Upper lobe of right lung (tissue), 1 donor: ENCODE measurements at regions not wholly inside any gene's neighbourhood (a gene's known extent, or its start where the extent isn't known, plus 50 kb on each side); places are given as distances from the start of the nearest gene placed in this dataset.

Experiments used
- ATAC-seq: fragments of 200-7000 bp; cut with Tn5 transposase; one replicate; pipeline ENCODE4 v1.9.1; 2020; ENCODE audit warnings: mild to moderate bottlenecking, moderate library complexity
- DNase-seq: peaks from one replicate; pipeline ENCODE4 v3.0.0-alpha.2; 2020
- H3K27ac ChIP-seq: fragments of 200-600 bp; one replicate; pipeline ENCODE4 v1.8.0; 2022
- H3K27me3 ChIP-seq: fragments of 200-600 bp; one replicate; pipeline ENCODE4 v1.8.0; 2022; ENCODE audit warnings: mild to moderate bottlenecking
- H3K36me3 ChIP-seq: fragments of 200-600 bp; one replicate; pipeline ENCODE4 v1.8.0; 2022
- H3K4me1 ChIP-seq: fragments of 200-600 bp; one replicate; pipeline ENCODE4 v1.8.0; 2022
- H3K4me3 ChIP-seq: fragments of 200-600 bp; one replicate; pipeline ENCODE4 v1.8.0; 2022; ENCODE audit warnings: mild to moderate bottlenecking
- H3K9me3 ChIP-seq: fragments of 200-600 bp; one replicate; pipeline ENCODE4 v1.8.0; 2022
- intact Hi-C: fragments of 100-400 bp; cut with DNase I; formaldehyde crosslinking; loops from one replicate; pipeline ENCODE4 v1.11.0; 2022
- TF ChIP-seq, protein P1 (sequence below): fragments of 200-600 bp; IDR thresholded peaks from one replicate; pipeline ENCODE4 v1.8.0; 2022; ENCODE audit warnings: antibody characterized with exemption
- donor health status: DM: no; HTN: yes; CAD: no; lungs with severe emphysema.

DNA sequence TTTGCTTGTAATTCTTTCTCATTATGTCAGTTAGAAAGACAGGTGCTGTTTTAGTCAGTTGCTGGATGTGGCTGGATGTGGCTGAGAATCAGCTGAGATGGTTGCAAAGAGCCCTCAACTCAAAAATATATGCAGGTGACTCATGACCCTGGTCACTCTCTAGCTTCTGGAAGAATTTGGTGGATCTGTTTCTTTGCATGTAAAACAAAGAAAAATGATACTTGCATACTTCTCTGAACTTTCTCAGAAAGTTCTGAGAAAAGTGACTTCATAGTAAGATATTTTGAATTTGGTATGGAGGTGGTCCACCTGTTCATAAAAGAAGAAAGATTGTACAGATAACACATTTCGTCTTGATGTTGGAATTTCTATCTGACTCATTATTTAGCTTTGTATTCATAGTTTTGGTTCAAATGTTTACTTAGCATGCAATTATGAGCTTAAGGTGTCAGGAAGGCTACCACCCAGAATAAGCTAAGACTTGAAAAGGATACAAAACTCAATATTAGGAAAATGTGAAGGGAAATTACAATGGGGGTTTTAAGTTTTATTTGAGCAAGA is 163.2 kb upstream of the OLIG3 start:
- intact Hi-C loops = no loop called here
- no peak overlapping the region for H3K27ac ChIP-seq
- H3K4me1 ChIP-seq = no peaks in the 10 kb centered on the region
- H3K36me3 ChIP-seq = no peaks in the 10 kb centered on the region
- H3K4me3 ChIP-seq = no peak overlapping the region
- ATAC-seq (no peak), DNase-seq (no peak)
- TF ChIP-seq, protein P1, sequence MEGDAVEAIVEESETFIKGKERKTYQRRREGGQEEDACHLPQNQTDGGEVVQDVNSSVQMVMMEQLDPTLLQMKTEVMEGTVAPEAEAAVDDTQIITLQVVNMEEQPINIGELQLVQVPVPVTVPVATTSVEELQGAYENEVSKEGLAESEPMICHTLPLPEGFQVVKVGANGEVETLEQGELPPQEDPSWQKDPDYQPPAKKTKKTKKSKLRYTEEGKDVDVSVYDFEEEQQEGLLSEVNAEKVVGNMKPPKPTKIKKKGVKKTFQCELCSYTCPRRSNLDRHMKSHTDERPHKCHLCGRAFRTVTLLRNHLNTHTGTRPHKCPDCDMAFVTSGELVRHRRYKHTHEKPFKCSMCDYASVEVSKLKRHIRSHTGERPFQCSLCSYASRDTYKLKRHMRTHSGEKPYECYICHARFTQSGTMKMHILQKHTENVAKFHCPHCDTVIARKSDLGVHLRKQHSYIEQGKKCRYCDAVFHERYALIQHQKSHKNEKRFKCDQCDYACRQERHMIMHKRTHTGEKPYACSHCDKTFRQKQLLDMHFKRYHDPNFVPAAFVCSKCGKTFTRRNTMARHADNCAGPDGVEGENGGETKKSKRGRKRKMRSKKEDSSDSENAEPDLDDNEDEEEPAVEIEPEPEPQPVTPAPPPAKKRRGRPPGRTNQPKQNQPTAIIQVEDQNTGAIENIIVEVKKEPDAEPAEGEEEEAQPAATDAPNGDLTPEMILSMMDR = no peak
- H3K9me3 ChIP-seq = peaks cover 9% of the 10 kb centered on the region
- no peaks in the 10 kb centered on the region for H3K27me3 ChIP-seq

DNA sequence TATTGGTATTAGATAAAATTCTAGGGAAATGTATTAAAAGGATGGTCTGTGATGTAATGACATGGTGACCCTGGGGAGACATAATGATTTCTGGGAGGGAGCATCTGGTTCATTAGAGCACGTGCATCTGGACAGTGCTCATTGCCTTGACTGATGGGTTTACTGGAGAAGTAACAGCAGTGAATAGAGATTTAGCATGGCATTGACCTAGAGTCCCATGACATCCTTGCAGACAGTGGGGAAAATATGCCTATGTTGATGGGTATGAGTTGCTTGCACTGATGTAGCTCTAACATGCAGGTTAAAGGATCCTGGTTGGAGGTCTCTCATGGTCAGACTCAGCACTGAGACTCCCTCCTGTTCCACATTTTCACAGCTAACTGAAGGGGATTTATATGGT is 164.1 kb upstream of the OLIG3 start:
- H3K36me3 ChIP-seq = no peaks in the 10 kb centered on the region
- H3K9me3 ChIP-seq = peaks cover 9% of the 10 kb centered on the region
- ATAC-seq = no peak
- H3K4me3 ChIP-seq = no peak overlapping the region
- no peaks in the 10 kb centered on the region for H3K4me1 ChIP-seq
- H3K27me3 ChIP-seq = no peaks in the 10 kb centered on the region
- H3K27ac ChIP-seq = no peak overlapping the region
- intact Hi-C loops = no loop called here
- DNase-seq = no peak
- TF ChIP-seq, protein P1 = no peak

DNA sequence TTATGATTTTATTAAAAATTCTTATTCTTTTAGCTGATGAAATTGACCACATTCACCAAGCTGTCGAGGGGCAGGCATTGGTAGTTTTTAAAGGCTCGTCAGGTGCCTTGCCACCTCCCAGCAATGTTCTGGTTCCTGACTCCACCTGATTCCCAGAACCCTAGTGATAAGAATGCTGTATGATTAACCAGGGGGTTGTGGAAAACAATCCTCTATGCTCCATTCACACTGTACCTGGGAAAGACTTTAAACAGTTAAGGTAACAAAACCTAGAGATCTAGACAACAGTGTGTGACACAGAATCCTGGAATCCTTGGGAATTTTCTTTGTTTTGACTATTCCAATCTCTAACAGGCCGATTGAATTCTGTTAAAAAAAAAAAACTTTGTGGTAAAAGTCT is 165.7 kb upstream of the OLIG3 start:
- TF ChIP-seq, protein P1 = no peak
- Histone ChIP-seq H3K4me1 (no peaks in the 10 kb centered on the region), H3K9me3 (no peaks in the 10 kb centered on the region), H3K27me3 (no peaks in the 10 kb centered on the region), H3K27ac (no peak overlapping the region), H3K36me3 (no peaks in the 10 kb centered on the region), H3K4me3 (no peak overlapping the region)
- DNase-seq (no peak), ATAC-seq (no peak)
- intact Hi-C loops = no loop called here

DNA sequence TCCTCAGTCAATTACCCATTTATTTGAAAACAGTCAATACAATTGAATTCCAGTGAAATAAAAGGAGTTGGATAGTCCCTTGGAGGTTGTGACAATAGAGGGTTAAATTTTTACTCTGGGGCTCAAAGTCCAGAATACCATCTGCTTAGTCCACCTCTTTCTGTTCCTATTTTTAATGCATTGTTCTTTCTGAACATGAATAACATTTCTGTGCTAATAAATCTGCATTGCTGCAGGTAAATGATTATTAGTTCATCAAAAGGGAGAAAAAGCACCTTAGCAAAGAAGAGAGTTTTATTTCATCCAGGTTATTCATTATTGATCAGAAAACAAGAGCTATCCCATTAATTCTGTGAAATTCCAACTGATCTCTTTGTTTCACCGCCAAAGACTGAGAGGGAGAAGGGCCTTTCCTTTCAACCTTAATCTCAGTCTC is 166.1 kb upstream of the OLIG3 start:
- Histone ChIP-seq H3K27ac (no peak overlapping the region), H3K36me3 (no peaks in the 10 kb centered on the region), H3K4me3 (no peak overlapping the region), H3K4me1 (no peaks in the 10 kb centered on the region), H3K27me3 (no peaks in the 10 kb centered on the region), H3K9me3 (no peaks in the 10 kb centered on the region)
- ATAC-seq (no peak), DNase-seq (no peak)
- TF ChIP-seq, protein P1 = no peak
- intact Hi-C loops = no loop called here

DNA sequence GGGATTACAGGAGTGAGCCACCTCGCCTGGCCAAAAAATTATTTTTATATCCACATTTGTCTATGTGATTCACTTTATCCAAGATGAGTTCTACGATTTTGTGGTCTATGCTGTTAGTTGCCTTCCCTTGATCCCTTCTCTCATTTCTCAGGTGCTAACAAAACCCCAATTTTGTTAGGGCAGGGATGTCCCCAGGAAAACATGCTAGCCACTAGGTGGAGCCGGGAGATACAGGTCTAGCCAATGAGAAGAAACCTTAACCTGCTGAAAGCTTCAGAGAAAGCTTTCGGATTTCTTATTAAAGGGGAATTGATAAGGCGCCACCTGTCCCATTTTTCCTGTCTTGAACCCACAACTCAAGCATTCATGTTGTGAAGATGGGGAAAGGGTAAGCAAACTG is 167.4 kb upstream of the OLIG3 start:
- Histone ChIP-seq H3K4me1 (no peaks in the 10 kb centered on the region), H3K27me3 (no peaks in the 10 kb centered on the region), H3K27ac (no peak overlapping the region), H3K4me3 (no peak overlapping the region), H3K9me3 (no peaks in the 10 kb centered on the region), H3K36me3 (no peaks in the 10 kb centered on the region)
- intact Hi-C loops = no loop called here
- ATAC-seq = peak; percentile 51
- no peak for DNase-seq
- TF ChIP-seq, protein P1 = peak; percentile 38

DNA sequence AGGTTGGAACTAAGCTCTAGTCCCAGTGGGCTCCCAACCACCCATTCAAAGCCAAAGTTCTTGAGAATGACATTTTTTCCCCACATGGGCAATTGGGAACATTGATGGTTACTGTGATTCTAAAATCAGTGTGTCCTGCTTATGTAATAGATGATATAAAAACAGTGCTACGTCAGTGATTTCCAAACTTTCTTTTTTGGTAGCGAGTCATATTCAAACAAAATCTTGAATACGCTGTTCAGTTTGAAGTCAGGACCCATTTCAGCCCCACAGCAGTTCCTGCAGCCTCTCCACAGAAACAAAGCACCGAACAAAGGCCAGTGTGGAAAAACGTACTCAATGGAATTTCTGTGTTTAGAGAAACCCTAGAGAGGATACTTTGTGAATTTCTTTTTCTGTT is 170.0 kb upstream of the OLIG3 start:
- no peak overlapping the region for H3K27ac ChIP-seq
- TF ChIP-seq, protein P1 = no peak
- H3K36me3 ChIP-seq = no peaks in the 10 kb centered on the region
- DNase-seq = no peak
- H3K27me3 ChIP-seq = no peaks in the 10 kb centered on the region
- H3K4me3 ChIP-seq = no peak overlapping the region
- ATAC-seq = no peak
- intact Hi-C loops = no loop called here
- H3K9me3 ChIP-seq = no peaks in the 10 kb centered on the region
- no peaks in the 10 kb centered on the region for H3K4me1 ChIP-seq
